ENCODE measurements at regions not wholly inside any gene's neighbourhood (a gene's known extent, or its start where the extent isn't known, plus 50 kb on each side); places are given as distances from the start of the nearest gene placed in this dataset.

DNA sequence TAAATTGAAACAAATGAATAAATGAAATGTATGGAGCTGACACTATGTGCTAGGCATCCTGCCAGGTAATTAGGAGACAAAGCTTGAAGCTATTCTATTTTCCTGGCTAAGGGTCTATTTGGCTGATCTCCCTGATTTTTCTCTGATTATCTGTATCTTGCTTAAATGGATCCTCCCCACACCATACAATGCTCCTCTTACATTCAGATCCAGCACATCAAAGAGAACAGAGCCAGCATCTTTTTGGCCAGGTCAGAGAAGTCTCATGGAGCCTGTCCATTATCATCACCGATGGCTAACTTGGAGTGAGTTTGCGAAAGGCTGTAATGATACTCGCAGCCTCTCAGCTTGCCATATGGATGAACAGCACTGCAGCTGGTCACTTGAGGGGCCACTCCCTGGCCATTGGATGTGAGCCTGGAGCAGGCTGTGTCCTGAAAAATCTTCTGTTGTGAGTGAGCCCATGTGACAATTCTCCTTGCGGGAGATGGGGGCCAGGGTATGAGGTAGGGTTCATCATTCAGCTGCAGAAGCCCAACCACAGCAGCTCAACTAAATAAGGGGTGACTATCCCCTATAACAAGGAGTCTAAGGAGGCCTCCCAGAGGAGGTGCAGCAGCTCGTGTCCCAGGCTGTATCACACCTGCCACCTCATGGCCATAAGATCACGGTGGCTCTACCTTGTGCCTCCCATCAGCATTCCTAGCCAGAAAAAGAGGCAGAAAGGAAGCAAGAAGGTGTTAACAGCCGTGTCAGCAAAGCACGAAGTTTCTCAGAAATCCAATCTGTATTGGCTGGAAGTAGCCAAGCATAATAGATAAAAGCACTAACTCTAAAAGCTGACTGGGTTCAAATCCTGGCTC is 69.3 kb upstream of the ST8SIA2 start:
- in situ Hi-C loops (cut with HindIII; ENCODE audit: low sequenced_read_pairs): no loop called here
- no peak overlapping the region for H3K4me3 ChIP-seq (ENCODE audit: low read depth, low read length)
- DNase-seq (ENCODE audit: low read depth, low spot score): no peak
- TF ChIP-seq, protein P1, sequence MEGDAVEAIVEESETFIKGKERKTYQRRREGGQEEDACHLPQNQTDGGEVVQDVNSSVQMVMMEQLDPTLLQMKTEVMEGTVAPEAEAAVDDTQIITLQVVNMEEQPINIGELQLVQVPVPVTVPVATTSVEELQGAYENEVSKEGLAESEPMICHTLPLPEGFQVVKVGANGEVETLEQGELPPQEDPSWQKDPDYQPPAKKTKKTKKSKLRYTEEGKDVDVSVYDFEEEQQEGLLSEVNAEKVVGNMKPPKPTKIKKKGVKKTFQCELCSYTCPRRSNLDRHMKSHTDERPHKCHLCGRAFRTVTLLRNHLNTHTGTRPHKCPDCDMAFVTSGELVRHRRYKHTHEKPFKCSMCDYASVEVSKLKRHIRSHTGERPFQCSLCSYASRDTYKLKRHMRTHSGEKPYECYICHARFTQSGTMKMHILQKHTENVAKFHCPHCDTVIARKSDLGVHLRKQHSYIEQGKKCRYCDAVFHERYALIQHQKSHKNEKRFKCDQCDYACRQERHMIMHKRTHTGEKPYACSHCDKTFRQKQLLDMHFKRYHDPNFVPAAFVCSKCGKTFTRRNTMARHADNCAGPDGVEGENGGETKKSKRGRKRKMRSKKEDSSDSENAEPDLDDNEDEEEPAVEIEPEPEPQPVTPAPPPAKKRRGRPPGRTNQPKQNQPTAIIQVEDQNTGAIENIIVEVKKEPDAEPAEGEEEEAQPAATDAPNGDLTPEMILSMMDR (IDR thresholded peaks at IDR 0.05; ENCODE audit: low read depth, low read length): no peak

DNA sequence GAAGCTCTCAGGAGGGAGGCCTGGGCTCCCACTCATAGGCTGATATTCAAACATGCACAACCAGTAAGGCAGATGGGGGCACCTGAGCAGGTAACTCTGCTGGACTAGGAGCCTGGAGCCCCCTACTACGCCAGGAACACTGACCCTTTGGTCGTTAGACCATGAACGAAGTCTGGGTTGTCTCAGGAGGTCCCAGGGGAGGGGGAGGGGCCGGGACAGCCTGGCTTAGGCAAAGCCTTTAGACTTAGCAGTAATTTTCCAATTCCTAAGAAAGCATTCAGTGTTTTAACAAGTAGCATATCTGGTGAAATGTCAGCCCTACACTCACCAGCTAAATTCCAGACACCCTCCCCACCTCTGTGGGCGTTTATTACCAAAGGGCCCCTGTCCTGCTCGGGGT is 67.4 kb upstream of the ST8SIA2 start:
- in situ Hi-C loops (cut with HindIII; ENCODE audit: low sequenced_read_pairs): no loop called here
- TF ChIP-seq, protein P1 (IDR thresholded peaks at IDR 0.05; ENCODE audit: low read depth, low read length): no peak
- no peak for DNase-seq (ENCODE audit: low read depth, low spot score)
- no peak overlapping the region for H3K4me3 ChIP-seq (ENCODE audit: low read depth, low read length)

DNA sequence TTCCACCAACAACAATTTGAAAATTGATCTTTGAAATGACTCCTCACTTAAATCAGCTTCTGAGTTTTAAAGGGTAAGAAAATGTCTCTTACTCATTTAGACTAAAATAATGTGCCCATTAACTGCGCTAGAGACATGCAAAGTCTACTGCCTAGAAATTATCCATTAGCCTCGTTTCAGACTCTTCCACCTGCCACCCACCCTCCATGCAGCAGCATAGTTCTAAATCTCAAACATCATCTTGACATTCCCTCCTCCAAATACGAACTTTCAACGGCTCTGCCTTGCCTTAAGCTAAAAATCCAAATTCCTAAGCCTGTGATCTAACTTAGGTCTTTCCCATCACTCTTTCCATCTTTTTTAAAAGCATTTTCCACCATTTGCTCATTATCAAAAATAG is 66.6 kb upstream of the ST8SIA2 start:
- no peak overlapping the region for H3K4me3 ChIP-seq (ENCODE audit: low read depth, low read length)
- DNase-seq (ENCODE audit: low read depth, low spot score): no peak
- TF ChIP-seq, protein P1 (IDR thresholded peaks at IDR 0.05; ENCODE audit: low read depth, low read length): no peak
- in situ Hi-C loops (cut with HindIII; ENCODE audit: low sequenced_read_pairs): no loop called here

DNA sequence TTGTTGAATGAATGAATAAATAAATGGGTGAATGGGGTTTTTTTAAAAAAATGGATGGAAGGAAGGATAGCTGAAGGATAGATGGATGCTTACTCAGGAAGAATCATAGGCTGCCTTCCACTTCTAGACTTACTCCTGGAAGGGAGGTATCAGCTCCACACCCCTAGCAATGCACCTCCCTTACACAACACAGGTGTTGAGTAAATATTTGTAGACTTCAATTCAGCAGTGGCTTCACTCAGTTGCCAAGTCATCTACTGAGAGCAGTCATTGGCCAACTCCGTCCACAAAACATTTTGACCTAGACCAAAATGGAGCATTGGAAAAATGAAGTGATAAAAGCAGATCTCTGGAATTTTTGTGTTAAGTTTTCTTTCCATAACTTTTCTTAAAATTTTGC is 65.5 kb upstream of the ST8SIA2 start:
- TF ChIP-seq, protein P1 (IDR thresholded peaks at IDR 0.05; ENCODE audit: low read depth, low read length): no peak
- H3K4me3 ChIP-seq (ENCODE audit: low read depth, low read length): no peak overlapping the region
- in situ Hi-C loops (cut with HindIII; ENCODE audit: low sequenced_read_pairs): no loop called here
- DNase-seq (ENCODE audit: low read depth, low spot score): no peak

DNA sequence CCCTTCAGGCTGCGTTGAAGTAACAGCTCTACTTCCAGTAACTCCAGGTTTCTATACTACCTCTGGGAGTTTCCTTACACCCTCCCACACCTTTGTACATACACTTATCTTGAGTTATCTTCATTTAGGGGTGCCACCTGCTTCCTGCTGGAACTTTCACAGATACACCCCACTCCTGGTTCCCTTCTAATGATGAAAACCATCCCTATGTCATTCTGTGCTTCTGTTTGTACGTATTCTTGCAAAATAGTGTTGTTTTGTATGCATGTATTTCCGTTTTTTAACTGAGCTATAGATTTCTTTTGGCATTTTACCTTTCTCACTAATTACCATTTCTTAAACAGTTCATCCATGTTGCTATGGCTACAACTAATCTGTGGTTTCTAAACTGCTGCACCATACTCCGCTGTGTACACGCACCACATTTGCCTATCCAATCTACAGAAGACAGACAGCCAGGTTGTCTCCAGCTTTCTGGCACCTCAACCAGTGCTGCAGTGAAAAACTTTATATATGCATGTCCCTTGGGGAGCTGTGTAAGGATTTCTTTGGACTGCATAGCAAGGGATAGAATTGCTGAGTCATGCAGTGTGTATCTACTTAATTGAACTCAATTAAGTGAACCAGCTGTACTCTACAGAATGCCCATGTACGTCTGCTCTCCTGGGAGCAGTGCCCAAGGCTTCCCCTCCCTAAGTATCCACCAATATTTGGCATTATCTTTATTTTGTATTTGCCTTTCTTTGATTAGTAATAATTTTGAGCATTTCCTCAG is 61.4 kb upstream of the ST8SIA2 start:
- TF ChIP-seq, protein P1 (IDR thresholded peaks at IDR 0.05; ENCODE audit: low read depth, low read length): no peak
- DNase-seq (ENCODE audit: low read depth, low spot score): no peak
- no peak overlapping the region for H3K4me3 ChIP-seq (ENCODE audit: low read depth, low read length)
- in situ Hi-C loops (cut with HindIII; ENCODE audit: low sequenced_read_pairs): no loop called here

DNA sequence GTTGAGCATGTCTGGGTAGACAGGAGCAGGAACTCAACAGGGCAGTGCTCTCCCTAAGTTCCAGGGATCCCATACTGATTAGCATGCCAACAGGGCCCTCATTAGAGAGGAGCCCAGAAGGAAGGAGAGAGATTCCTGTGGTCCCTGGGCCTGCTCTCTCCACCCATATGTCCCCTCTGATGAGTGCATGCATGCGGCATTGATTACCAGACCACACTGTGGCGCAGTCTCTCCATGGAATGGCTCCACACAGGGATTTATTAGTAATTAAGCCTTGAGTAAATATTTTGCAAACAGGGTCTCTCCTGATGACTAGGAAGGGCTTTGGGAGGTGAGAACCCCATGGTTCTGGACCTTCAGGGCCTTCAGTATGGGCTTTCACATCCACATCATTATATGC is 60.0 kb upstream of the ST8SIA2 start:
- no peak overlapping the region for H3K4me3 ChIP-seq (ENCODE audit: low read depth, low read length)
- no peak for DNase-seq (ENCODE audit: low read depth, low spot score)
- TF ChIP-seq, protein P1 (IDR thresholded peaks at IDR 0.05; ENCODE audit: low read depth, low read length): no peak
- in situ Hi-C loops (cut with HindIII; ENCODE audit: low sequenced_read_pairs): no loop called here
